NCI-H128 (cell line): ENCODE measurements at regions not wholly inside any gene's neighbourhood (a gene's known extent, or its start where the extent isn't known, plus 50 kb on each side); places are given as distances from the start of the nearest gene placed in this dataset.

Source experiments
- DNase-seq: peaks from one replicate; lab custom pipeline; 2025; ENCODE audit not compliant: unreplicated experiment; lab: John Stamatoyannopoulos, UW

DNA sequence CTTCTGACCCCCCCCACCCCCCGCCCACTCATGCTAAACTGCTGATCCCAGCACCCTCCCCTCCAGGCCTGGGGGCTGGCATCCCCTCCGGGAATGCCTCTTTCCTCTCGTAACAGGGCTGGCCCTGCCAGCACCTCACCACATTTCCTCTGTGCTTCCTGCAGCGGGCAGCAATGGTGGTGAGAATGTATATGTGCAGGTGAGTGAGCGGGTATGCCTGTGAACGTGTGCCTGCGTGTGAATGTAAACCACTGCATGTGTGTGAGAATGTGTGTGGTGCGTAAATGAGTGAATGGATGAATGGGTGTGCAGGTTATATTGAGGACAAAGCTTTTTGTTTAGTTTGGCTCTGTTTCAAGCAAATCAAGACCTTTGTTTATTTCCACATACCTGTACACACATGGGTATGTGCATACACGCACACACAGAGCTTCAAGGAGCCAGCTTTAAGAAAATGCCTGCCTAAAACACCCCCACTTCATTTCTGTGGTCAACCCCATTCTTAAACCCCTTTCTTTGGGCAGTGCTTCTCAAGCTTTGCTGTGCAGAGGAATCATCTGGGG is 95.7 kb upstream of the SHB start:
- DNase-seq: no peak

DNA sequence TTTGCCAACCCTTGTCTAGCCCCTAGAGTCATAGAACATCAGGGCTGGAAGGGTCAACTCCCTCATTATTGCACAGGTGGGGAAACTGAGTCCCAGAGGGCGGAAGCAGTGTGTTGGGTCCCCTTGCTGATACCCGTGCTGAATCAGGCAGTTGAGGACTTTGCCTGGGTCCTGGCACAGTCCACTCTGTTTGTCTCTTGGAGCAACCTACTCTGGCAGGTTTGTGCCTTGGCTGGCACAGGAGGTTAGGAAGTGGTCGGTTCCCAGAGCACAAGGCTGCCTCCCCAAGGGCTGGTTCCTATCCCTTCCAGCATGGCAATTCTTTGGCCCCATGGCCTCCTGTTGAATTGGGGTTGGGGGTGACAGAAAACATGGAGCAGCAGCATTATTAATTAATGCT is 94.5 kb upstream of the SHB start:
- DNase-seq: no peak

DNA sequence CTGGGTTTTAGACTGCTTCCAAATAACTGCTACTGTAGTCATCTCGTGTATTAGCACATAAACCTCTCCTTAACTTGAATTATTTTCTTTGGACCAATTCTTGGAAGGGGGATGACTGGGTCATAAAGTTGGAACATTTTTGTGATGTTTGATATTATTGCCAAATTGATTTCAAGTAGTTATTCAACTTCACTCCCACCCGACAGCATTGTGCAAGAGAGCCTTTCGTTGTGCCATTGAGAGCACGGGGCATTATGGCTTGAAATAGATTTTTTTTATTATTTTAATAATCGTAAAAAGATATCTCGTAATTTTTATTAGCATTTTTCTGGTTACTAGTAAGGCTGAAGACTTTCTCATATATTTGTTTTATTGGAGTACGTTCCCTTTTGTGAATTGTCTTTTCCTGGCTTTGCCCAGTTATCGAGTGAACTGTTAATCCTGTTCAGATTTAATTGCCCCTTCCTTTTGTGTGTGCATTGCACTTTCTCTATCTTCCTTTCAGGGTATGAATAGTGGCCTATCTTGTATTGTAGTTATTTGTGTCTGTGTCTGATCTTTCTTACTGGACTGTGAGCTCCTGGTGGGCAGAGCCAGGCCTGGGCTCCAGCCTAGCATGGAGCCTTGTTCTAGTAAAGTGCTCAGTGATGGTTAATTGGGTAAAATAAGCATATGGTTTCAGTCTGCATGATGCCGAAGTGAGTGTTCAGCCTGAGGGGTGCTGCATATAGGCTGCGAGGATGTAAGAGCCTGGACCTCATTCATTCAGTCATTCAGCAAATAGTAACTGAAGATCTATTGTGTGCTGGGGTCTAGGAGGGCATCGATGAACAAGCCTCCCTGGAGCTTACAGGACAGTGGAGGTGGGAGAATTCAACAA is 93.5 kb upstream of the SHB start:
- DNase-seq: no peak

DNA sequence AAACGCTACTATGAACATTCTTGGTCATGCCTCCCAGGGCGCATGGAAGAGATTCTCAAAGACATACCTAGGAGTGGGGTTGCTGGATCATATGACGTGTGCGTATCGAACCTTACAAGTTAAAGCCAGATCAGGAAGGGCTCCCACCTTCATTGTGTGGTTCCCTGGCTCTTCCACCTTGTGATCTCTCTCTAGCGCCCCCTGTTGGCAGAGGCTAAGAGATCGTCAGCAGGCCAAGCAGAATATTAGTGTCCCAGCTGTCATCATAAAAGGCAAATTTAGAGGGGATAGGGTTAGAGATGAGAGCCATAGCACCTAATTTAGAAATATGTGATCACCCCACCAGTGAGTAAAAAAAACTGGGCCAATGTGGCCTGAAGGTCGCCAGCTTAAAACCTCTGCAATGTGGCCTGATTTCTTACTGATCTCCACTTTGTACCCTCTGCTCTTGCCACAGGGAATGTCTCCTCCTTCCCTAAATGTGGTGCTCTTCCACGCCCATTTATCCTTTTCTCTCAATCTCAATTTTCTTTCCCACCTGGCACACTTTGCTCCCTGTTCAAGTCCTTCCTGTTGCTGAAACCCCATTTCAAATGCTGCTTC is 91.7 kb upstream of the SHB start:
- DNase-seq: no peak

DNA sequence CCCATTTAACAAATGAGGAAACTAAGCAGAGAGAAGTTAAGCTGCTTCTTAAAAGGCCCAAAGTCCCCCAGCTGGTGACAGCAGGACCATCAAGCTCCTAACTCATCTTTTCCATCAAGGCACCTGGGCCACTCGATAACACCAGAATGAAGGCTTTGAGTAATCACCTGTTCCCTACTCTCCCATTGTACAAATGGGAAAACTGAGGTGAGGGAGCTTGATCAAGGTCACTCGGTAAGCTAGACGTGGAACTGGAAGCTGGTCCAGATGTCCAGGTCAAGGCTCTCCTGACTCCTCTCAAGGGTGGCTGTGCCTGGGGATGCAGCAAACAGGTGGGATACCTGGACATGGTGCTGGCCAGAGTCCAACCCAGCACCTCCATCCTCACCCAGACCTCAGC is 90.6 kb upstream of the SHB start:
- DNase-seq: no peak

DNA sequence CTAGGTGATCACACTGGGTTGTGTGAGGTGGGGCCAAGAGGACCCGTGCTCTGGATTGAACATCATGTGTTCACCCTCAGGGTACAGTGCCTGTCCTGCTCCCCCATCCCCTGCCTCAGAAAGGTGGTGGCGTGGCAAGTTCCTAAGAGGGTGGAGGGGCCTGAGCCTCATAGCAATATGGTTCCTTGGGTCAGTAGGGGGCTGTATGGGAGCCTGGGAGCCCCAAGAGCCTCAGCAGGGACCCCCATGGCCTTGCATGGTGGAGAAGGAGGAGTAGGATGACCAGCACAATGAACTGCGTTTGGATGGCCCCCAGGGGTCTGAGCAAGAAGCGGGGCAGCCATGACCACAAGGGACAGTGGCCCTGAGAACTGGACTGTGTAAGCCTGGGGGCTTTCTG is 89.6 kb upstream of the SHB start:
- no peak for DNase-seq

DNA sequence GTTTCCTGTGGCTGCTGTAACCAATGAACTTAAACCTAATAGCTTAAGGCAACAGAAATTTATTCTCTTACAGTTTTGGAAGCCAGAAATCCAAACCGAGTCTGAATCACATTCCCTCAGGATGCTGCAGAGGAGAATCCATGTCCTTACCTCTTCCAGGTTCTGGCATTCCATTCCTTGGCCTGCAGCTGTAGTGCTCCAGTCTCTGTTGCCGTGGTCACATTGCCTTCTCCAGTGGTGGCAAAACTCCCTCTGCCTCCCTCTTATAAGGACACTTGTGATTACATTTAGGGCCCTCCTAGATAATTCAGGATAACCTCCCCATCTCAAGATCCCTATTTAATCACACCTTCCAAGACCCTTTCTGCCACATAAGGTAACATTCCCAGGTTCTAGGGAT is 88.7 kb upstream of the SHB start:
- no peak for DNase-seq

DNA sequence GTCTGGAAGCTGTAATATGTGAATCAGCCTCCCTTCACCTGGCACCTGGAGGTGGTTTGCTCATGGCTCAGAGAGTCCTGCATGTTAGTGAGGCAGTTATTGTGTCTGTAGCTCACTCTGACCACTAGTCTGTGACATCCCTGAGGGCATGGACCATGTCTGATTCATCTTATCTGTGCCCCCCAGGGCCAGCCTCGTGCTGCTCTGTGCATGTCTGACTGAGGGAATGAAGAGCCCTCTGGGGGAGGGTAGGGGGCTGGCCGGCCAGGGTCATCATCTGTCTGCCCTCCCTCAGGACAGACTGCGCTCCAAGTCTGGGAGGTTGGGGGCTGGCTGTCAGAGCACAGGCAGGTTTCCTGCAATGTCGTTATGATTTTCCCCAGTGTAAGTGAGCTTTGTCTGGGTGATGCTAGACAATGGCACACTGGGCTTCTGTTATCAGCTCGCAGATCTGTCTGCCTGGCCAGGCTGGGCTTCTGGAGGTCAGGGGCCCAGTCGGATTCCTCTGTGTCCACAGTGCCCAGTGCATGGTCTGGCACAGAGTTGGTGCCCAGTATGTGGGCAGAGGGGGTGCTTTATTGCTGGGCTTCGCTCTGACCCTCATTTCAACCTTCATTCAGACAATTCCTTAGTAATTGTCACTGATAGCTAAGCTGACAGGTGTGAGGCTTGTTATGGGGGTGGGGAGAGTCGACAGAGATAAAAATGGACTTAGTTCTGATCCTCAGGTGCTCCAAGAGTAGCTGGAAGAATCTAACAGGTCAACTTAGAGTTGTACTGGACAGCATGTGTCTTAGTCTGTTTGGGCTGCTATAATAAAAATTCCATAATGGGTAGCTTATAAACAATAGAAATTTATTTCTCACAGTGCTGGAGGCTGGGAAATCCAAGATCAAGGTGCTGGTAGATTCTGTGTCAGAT is 85.7 kb upstream of the SHB start:
- DNase-seq: no peak

DNA sequence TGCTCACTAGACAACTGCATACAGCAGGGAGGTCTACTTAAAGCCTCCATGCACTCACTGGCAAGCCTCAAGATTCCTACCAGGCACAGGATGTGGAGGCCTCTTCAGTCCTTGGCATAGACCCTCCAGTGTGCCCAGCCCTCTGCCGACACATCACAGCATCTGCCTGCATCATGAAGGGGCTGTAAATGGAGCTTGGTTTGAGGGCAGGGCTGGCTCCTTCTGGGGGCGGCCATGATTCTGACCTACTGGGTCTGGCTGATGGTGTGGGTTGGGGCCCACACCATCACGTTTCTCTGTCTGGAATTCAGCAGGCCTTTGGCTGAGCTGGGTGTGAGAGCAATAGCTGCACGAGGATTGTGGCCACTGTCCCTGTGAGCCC is 84.9 kb upstream of the SHB start:
- no peak for DNase-seq

DNA sequence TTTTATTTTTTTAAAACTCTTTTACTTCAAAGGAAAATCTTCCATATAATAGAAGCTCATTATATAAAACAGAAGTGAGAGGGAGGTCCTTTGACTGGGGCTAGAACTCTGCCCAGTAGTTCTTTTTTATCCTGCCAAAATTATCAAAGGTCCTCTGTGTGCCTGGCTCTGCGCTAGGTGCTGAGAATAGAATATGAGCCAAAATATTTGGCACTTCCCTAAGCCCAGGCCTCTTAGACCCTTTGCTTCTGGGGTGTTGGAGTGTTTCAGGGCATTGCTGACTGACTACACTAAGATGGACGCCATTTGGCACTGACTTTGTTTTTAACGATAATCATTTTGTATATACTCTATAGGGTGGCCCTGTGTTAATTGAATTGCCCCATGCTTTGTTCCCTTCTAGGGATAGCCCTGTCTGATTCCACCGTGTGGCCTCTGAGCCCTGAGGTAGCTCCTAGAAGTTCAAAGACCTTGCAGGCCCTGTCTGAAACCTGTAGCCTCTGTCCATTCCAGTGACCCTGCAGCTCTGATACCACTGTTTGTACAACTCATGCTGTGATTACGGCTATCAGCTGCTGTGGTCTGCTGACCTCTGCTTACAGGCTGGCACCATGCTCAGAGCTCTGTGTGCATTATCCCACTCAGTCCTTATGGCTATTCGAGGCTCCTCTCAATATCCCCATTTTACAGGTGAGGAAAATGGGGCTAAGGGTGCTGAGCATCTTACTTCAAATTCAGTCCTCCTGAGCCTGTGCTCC is 84.3 kb upstream of the SHB start:
- no peak for DNase-seq

DNA sequence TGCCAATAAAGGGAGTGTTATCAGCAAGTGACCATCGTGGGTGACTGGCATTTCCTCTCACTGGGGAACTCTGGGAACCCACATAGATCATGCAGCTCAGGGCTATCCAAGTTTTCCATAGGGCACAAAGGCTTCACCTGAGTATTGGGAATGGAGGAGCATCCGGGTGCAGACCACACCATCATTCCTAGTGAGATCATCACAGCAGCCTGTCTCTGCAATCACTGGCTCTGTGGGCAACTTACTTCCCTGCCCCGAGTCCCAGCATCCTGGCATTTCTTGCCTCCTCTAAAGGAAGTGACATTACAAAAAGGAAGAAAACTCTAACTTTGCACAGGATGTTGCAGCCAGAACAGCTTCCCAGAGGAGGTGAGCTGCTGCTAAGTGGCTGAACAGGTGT is 80.6 kb upstream of the SHB start:
- DNase-seq: no peak

DNA sequence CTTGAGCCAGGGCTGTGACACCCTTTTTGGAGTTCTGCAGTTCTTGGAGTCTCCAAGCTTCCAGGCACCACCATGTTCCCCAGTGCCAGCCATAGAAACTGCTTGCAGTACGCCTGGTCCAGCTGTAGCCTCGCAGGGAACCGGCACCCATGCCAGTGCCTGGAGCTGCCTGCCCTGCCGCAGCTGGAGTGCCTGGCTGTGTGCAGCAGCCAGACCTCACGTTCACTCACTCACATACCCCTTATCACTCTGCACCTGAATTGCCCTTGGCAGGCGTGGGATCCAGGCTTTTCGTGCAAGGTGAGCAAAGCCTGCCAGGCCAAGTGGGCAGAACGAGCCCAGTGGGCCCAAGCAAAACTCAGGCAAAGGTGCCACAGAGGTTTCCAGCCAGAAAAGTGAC is 77.8 kb upstream of the SHB start:
- no peak for DNase-seq

DNA sequence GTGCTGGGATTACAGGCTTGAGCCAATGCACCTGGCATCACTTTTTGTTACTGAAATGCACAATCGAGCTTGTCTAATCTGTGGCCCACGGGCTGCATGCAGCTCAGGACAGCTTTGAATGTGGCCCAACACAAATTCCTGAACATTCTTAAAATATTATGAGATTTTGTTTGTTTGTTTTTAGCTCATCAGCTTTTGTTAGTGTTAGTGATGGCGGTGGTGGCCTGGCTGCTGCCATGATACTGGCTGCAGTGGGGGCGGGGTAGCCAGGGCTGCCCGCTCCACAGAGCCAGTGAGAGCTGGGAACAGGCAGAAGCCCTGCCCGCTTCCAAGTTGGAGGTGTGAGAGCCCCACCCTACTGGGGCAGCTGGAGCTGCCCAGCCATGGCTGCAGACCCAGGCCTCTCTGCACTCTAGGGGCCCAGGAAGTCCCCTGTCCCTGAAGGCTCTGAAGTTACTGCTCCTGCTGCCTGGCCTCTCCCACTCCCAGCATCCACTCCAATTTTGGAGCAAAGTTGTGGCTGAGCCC is 76.6 kb upstream of the SHB start:
- DNase-seq: no peak

DNA sequence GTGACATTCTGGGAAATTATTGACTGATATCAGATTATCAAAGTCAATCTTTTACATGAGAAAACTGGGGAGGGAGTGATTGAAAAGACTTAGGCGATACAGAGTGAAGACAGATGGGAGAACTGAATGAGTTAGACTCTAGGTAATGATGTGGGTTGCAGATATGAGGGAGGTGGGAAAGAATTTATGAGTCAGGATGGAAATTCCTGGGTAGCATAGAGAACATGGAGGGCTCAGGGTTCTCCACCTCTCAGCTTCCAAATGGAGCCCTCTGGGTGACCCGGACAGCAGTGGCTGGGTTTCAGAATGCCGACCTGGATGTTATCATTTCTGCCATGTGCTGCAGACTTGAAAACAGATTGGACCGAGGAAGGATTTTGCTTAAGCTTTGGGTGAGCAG is 75.4 kb upstream of the SHB start:
- no peak for DNase-seq

DNA sequence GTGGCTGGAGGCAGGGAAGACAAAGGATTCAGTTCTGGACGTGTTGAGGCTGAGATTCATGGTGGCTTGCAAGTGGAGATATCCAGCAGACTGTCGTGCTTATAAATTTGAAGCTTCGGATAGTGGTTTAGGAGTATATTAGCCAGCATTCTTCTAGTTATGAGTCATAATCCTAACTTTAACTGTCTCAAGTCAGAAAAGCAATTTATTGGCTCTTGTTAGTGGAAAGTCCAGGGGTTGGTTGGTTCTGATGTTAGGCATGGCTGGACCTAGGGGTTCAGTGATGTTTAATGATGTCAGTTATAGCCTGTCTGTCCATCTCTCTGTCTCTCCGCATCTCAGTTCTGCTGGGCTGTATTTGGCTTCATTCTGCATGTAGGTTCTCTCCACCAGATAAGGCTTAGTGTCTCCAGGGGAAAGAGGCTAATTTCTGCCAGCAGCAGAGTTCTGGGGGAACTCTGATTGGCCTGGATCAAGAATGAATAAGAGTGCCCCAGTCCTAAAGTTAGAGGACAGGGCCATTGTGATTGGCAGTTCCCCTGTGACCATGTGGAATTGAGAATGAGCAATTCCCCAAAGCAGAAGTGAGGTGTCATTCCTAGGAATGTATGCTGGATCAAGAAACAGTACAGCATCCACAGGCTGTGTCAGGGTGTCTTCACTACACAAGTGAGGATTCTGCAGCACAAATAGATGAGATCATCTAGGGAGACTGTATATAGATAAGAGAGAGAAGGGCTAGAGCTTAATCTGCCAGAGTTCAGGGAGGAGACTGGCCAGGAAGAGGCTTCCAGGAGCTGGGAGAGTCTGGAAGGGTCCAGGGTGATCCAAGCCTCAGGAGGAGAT is 72.9 kb upstream of the SHB start:
- no peak for DNase-seq

DNA sequence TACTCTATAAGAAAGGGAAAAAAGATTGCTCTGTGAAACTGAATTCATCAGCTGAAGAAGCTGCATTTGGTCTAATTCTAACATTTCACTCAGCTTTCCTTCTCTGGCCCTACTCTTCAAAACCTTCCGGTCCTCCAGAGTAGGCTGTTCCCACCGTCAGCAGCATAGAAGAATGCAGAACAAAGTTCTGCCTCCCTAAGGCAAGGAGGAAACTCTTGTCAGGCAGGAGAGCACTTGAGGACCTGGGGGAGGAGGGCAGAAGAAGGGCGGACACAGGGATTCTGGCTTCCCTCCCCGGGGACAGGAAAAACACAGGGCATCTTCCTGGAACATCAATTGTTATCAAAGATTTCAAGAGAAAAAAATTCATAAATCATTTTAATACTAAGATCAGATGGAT is 69.2 kb upstream of the SHB start:
- no peak for DNase-seq

DNA sequence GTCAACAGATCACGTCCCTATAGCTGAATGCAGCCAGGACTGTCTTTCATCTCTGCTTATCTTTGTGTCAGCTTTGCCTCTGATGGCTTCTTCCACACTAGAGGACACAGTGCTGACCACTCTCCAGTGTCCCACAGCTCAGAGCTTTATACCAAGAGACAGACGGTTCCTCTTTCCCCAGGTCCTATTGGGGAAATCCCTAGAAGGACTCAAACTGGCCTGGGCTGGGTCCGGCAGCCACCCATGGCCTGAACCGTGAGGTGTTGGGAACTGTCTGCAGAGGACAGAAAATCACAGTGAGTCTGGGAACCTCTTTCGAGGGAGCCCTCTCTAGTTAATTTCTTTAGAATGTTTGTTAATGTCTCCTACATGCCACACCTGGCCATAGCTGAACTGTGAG is 68.3 kb upstream of the SHB start:
- DNase-seq: no peak

DNA sequence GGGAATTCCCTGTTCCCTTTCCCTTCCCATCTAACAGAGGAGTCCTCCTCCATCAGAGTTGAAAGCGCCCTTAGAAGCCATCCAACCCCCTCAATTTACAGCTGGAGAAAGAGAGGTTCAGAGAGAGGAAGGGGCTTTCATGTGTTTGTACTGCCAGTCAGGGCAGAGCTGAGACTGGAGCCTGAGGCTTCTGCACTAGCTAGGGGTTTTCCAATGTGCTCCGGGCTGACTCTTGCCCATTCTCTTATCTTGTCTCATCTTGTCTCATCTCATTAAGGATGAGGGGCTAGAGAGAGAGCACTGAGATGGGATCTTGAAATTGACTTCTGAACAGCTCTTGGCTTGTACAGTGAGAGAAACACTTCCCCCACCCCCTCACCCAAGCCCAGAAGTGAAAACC is 67.4 kb upstream of the SHB start:
- no peak for DNase-seq

DNA sequence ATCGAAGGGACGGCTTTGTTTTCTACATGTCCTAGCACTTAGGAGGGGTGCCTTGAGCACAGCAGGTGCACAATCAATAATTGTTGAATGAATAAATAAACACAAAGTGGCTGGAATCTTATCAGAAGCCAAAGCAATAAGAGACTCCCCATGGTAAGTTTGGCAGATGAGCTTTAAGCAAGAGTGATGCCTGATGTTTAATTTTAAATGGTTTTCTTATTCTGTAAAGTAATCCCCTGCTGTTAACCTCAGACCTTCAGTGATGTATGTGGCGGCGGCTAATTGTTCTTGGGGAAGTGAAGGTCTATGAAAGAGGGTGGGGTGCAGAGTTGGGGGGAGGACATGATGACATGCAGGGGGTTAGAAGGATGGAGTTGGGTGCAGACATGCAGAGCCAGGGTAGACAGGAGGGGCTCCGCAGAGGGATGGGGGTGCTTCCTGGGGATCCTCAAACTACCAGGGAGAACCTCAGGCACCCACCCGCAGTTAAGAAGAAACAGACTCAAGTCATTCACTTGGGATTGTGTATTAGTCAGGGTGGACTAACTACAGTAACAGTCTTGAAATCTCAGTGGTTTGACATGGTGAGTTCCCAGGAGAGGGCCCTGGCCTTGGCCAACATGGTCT is 65.7 kb upstream of the SHB start:
- DNase-seq: no peak
